Lower leg skin (tissue), 4 donors: ENCODE measurements at regions not wholly inside any gene's neighbourhood (a gene's known extent, or its start where the extent isn't known, plus 50 kb on each side); places are given as distances from the start of the nearest gene placed in this dataset.
A peak's percentile ranks its signal among the peaks of the same experiment; 100 is the strongest.
"Not testable (repeated sequence)": the region's sequence is repeated elsewhere in the genome, so short reads cannot be mapped to it uniquely, and the experiment has no call there.

ENCODE experiments used
- DNase-seq, 2 donors: peaks; one replicate each; pipeline ENCODE4 v3.0.0-alpha.2; 2019; ENCODE audit warnings: low spot score in 2 of 2
- H3K4me3 ChIP-seq: fragments of 200-600 bp; sonication (generic); 2 replicates; pipeline ENCODE4 v1.5.1; 2017; ENCODE audit warnings: mild to moderate bottlenecking, low read depth; ENCODE audit not compliant: poor library complexity, severe bottlenecking
- CTCF ChIP-seq, 3 donors: fragments of 450-650 bp; IDR thresholded peaks; one replicate each; pipeline ENCODE4 v1.5.1; 2016; ENCODE audit warnings: antibody characterized with exemption in 3 of 3, mild to moderate bottlenecking in 3 of 3, moderate library complexity in 2 of 3
- POLR2A ChIP-seq, 2 donors: fragments of 450-650 bp; IDR thresholded peaks; one replicate each; pipeline ENCODE4 v1.6.1; 2016 to 2017; ENCODE audit warnings: antibody characterized with exemption in 2 of 2, mild to moderate bottlenecking in 1 of 2, moderate library complexity in 1 of 2
- WGBS, 2 donors: methylation state at CpG; one replicate each; pipeline ENCODE4 v1.1.5; 2018; 5-methylcytosine and 5-hydroxymethylcytosine counted together
- intact Hi-C: fragments of 100-400 bp; cut with DNase I; formaldehyde crosslinking; loops from one replicate; pipeline ENCODE4 v1.15.0; 2023; ENCODE audit warnings: low total_unique reads

- DNase-seq, result peak in 1 of 2 donors; percentile 44
- H3K4me3 ChIP-seq, result no peak overlapping the region
- WGBS, 2 donors, result 33 to 34% methylated on average over 6 of the region's 6 CpGs
- intact Hi-C loops, result no loop called here
- no peak for TF ChIP-seq POLR2A (IDR thresholded peaks at IDR 0.05)
- TF ChIP-seq CTCF (IDR thresholded peaks at IDR 0.05), result no peak
Observed at GRCh38 chr9:113737517-113738271, 138.4 kb upstream of the ZNF618 start.

GRCh38 chr9:113738496-113738892, 137.6 kb upstream of the ZNF618 start:
- WGBS, 2 donors, result 78 to 82% methylated on average over 9 of the region's 9 CpGs
- intact Hi-C loops, result no loop called here
- no peak for DNase-seq
- H3K4me3 ChIP-seq, result no peak overlapping the region
- TF ChIP-seq CTCF (IDR thresholded peaks at IDR 0.05), result no peak
- no peak for TF ChIP-seq POLR2A (IDR thresholded peaks at IDR 0.05)

GRCh38 chr9:113738893-113739604, 137.1 kb upstream of the ZNF618 start:
- DNase-seq, result no peak
- intact Hi-C loops, result no loop called here
- WGBS, 2 donors, result 86 to 88% methylated on average over 6 of the region's 6 CpGs
- TF ChIP-seq CTCF (IDR thresholded peaks at IDR 0.05) (no peak), POLR2A (IDR thresholded peaks at IDR 0.05) (no peak)
- no peak overlapping the region for H3K4me3 ChIP-seq

GRCh38 chr9:113739605-113740507, 136.3 kb upstream of the ZNF618 start:
- DNase-seq, intact Hi-C loops, H3K4me3 ChIP-seq: not testable (repeated sequence)
- WGBS, 2 donors, result 95 to 98% methylated on average over 2 of the region's 2 CpGs

- DNase-seq, intact Hi-C loops, H3K4me3 ChIP-seq: not testable (repeated sequence)
- WGBS, 2 donors, result 34% methylated on average over 8 of the region's 8 CpGs
Observed at GRCh38 chr9:113740508-113741500, 135.3 kb upstream of the ZNF618 start.
